Osteocyte (in vitro differentiated cells): ENCODE measurements at regions not wholly inside any gene's neighbourhood (a gene's known extent, or its start where the extent isn't known, plus 50 kb on each side); places are given as distances from the start of the nearest gene placed in this dataset.

ENCODE experiments used
- DNase-seq: peaks from one replicate; pipeline ENCODE4 v3.0.0; 2021; ENCODE audit warnings: mixed read lengths; ENCODE audit not compliant: unreplicated experiment; ENCODE audit errors: extremely low spot score
- H3K27ac Mint-ChIP-seq: one replicate; pipeline ENCODE4 v1.8.0; 2021; ENCODE audit warnings: mild to moderate bottlenecking, mixed read lengths; ENCODE audit not compliant: unreplicated experiment
- H3K27me3 Mint-ChIP-seq: one replicate; pipeline ENCODE4 v1.8.0; 2021; ENCODE audit warnings: mixed read lengths; ENCODE audit not compliant: unreplicated experiment
- H3K36me3 Mint-ChIP-seq: one replicate; pipeline ENCODE4 v1.8.0; 2021; ENCODE audit warnings: mixed read lengths; ENCODE audit not compliant: unreplicated experiment
- H3K4me1 Mint-ChIP-seq: one replicate; pipeline ENCODE4 v1.8.0; 2021; ENCODE audit warnings: mixed read lengths; ENCODE audit not compliant: unreplicated experiment
- H3K4me3 Mint-ChIP-seq: one replicate; pipeline ENCODE4 v1.8.0; 2021; ENCODE audit warnings: mild to moderate bottlenecking, moderate library complexity, mixed read lengths; ENCODE audit not compliant: unreplicated experiment
- H3K9me3 Mint-ChIP-seq: one replicate; pipeline ENCODE4 v1.8.0; 2021; ENCODE audit warnings: mixed read lengths; ENCODE audit not compliant: unreplicated experiment
- TF ChIP-seq, protein P1 (sequence below): fragments of 200-600 bp; sonication (generic); IDR thresholded peaks from 2 replicates; pipeline ENCODE4 v1.5.0; 2021; ENCODE audit warnings: antibody characterized with exemption, mild to moderate bottlenecking, moderate library complexity

- TF ChIP-seq, protein P1, sequence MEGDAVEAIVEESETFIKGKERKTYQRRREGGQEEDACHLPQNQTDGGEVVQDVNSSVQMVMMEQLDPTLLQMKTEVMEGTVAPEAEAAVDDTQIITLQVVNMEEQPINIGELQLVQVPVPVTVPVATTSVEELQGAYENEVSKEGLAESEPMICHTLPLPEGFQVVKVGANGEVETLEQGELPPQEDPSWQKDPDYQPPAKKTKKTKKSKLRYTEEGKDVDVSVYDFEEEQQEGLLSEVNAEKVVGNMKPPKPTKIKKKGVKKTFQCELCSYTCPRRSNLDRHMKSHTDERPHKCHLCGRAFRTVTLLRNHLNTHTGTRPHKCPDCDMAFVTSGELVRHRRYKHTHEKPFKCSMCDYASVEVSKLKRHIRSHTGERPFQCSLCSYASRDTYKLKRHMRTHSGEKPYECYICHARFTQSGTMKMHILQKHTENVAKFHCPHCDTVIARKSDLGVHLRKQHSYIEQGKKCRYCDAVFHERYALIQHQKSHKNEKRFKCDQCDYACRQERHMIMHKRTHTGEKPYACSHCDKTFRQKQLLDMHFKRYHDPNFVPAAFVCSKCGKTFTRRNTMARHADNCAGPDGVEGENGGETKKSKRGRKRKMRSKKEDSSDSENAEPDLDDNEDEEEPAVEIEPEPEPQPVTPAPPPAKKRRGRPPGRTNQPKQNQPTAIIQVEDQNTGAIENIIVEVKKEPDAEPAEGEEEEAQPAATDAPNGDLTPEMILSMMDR: no peak
- Mint-ChIP-seq H3K9me3 (no peaks in the 10 kb centered on the region), H3K36me3 (no peaks in the 10 kb centered on the region), H3K4me1 (no peaks in the 10 kb centered on the region), H3K4me3 (no peak overlapping the region), H3K27me3 (no peaks in the 10 kb centered on the region), H3K27ac (no peak overlapping the region)
- DNase-seq: no peak
These were observed 707.6 kb upstream of the MDGA2 start for GRCh38 chr14:48382961-48383360.

GRCh38 chr14:48378541-48378940, 703.1 kb upstream of the MDGA2 start:
- Mint-ChIP-seq H3K9me3 (no peaks in the 10 kb centered on the region), H3K4me1 (no peaks in the 10 kb centered on the region), H3K27me3 (no peaks in the 10 kb centered on the region)

DNA sequence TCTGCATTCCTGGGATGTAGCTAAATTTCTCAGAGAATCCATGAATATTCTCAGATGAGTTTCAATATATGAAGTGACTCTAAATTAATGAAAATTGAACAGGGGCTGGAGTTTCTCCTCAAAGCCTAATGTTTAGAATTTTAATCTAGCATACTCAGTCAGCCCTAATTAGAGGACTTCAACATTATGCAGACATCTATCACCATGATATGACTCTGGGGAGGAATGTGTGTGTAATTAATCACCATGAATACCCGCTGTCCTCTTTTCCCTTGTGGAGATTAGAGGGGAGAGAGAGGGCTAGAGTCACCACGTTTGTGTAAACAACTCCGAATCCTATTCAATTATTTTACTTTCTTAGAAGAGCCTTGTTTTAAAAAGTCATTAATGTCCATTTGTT, 698.6 kb upstream of the MDGA2 start:
- no peaks in the 10 kb centered on the region for H3K36me3 Mint-ChIP-seq
- H3K4me3 Mint-ChIP-seq: no peak overlapping the region
- no peaks in the 10 kb centered on the region for H3K27me3 Mint-ChIP-seq
- peaks cover 5% of the 10 kb centered on the region for H3K9me3 Mint-ChIP-seq
- TF ChIP-seq, protein P1: no peak
- no peak for DNase-seq
- no peaks in the 10 kb centered on the region for H3K4me1 Mint-ChIP-seq
- no peak overlapping the region for H3K27ac Mint-ChIP-seq

More at GRCh38 chr14:48378541-48378940, 703.1 kb upstream of the MDGA2 start:
- DNase-seq: no peak
- Mint-ChIP-seq H3K4me3 (no peak overlapping the region), H3K36me3 (no peaks in the 10 kb centered on the region), H3K27ac (no peak overlapping the region)
- TF ChIP-seq, protein P1: no peak

GRCh38 chr14:48350971-48351370, 675.6 kb upstream of the MDGA2 start:
- no peaks in the 10 kb centered on the region for H3K27me3 Mint-ChIP-seq
- no peak overlapping the region for H3K4me3 Mint-ChIP-seq
- TF ChIP-seq, protein P1: no peak
- H3K9me3 Mint-ChIP-seq: peaks cover 6% of the 10 kb centered on the region
- no peaks in the 10 kb centered on the region for H3K36me3 Mint-ChIP-seq
- no peak for DNase-seq
- H3K4me1 Mint-ChIP-seq: no peaks in the 10 kb centered on the region
- H3K27ac Mint-ChIP-seq: no peak overlapping the region

DNA sequence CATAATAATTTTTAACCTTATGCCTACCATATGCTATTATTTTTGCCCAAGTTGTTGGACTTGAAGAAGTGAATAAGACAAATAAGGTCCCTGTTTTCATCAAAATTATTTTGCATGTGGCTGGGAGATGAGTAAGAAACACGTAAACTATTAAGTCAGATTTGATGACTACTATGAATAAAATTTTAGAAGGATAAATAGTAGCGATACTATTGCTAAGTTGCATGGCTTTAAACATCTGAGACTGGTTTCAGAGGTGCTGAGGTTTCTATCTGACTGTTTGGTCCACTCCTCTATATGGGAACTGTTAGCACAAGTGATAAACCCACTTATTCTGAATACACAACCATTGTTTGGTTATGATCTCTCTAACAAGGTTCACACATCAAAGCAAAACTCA, 674.3 kb upstream of the MDGA2 start:
- H3K36me3 Mint-ChIP-seq: no peaks in the 10 kb centered on the region
- no peak overlapping the region for H3K27ac Mint-ChIP-seq
- H3K27me3 Mint-ChIP-seq: no peaks in the 10 kb centered on the region

More for the DNA sequence above, 674.3 kb upstream of the MDGA2 start:
- DNase-seq: no peak
- Mint-ChIP-seq H3K4me3 (no peak overlapping the region), H3K4me1 (no peaks in the 10 kb centered on the region), H3K9me3 (no peaks in the 10 kb centered on the region)
- TF ChIP-seq, protein P1: no peak
